ENCODE measurements at regions not wholly inside any gene's neighbourhood (a gene's known extent, or its start where the extent isn't known, plus 50 kb on each side); places are given as distances from the start of the nearest gene placed in this dataset.

DNA sequence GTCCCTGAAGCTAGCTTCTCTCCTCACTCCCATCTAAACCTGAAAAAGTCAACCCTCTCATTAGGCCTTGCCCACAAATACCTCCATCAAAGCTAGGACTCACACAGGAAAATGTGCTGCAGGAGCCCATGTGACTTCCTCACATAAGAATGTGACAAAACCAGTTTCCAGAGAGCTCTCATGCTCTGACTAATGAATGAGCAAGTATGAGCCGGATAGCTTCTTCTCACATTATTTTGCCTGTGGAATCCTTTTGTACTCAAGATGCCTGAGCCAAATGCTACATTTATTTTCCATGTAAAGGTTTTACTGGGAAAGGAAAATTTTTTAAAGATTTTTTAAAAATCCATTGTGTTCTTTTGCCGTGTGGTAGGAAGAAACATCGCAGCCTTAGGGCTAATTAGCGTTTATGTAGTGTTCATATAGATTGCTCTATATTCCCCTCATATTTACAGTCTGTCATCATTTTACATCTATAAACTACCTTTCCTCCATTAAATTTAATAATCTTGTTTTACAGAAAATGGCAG is 68.6 kb upstream of the CCN6 start:
- H3K4me1 Mint-ChIP-seq, result peaks cover 76% of the 10 kb centered on the region
- peaks cover 12% of the 10 kb centered on the region for H3K36me3 Mint-ChIP-seq
- no peaks in the 10 kb centered on the region for H3K27me3 Mint-ChIP-seq
- H3K9me3 Mint-ChIP-seq, result peaks cover 10% of the 10 kb centered on the region
- CTCF ChIA-PET, result interaction anchor here (1.7 kb wide), 1 partner anchor 11 kb away, joined by 9 read pairs; no protein-coding TSS in a partner anchor
- DNase-seq, result peak; percentile 36
- no peak overlapping the region for H3K4me3 Mint-ChIP-seq
- no peak overlapping the region for H3K27ac Mint-ChIP-seq

DNA sequence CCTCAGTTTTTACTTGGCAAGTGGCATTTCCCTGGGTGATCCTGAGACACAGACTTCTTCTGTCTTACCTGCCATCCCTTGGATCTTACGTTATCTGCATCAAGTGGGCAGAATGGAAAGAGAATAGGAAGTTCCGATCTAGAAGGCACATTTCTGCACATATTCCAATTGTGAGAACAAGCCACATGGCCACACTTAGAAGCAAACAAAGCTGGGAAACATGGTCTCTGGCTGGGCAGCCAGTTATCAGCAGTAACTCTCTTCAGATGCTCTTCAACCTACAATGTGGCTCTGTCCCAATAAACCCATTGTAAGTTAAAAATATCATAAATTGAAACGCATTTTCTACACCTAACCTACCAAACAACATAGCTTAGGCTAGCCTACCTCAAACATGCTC is 67.3 kb upstream of the CCN6 start:
- no peaks in the 10 kb centered on the region for H3K27me3 Mint-ChIP-seq
- peaks cover 90% of the 10 kb centered on the region for H3K4me1 Mint-ChIP-seq
- H3K36me3 Mint-ChIP-seq, result peaks cover 12% of the 10 kb centered on the region
- no peak for DNase-seq
- H3K4me3 Mint-ChIP-seq, result no peak overlapping the region
- CTCF ChIA-PET, result interaction anchor here (1.2 kb wide), 1 partner anchor 115 kb away, joined by 3 read pairs; no protein-coding TSS in a partner anchor
- H3K9me3 Mint-ChIP-seq, result peaks cover 10% of the 10 kb centered on the region
- H3K27ac Mint-ChIP-seq, result no peak overlapping the region

DNA sequence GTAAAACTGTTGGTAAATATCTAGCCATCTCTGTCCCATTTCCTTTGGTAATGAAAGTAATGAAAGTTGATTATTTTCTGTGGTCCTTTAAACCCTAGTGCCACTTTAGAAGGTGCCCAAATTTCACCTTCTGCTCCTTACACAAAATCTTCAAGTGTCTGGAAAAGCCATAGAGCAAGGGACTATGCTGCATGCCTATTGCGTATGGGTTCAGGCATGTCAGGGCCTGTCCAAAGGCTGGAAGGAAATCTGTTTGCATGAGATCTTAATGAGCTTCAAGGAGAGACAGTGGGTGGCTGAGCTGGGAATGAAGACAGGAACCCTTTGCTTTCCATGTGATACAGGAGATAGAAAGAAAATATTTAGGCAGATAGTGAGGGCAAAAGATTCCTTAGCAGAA is 66.6 kb upstream of the CCN6 start:
- Mint-ChIP-seq H3K36me3 (peaks cover 12% of the 10 kb centered on the region), H3K27me3 (no peaks in the 10 kb centered on the region), H3K27ac (peak overlapping the region; percentile 6), H3K9me3 (peaks cover 10% of the 10 kb centered on the region), H3K4me1 (peaks cover 92% of the 10 kb centered on the region), H3K4me3 (no peak overlapping the region)
- no peak for DNase-seq
- CTCF ChIA-PET, result interaction anchor here (0.6 to 1.2 kb wide), 3 partner anchors 45 to 234 kb away, joined by 3 read pairs; no protein-coding TSS in a partner anchor

DNA sequence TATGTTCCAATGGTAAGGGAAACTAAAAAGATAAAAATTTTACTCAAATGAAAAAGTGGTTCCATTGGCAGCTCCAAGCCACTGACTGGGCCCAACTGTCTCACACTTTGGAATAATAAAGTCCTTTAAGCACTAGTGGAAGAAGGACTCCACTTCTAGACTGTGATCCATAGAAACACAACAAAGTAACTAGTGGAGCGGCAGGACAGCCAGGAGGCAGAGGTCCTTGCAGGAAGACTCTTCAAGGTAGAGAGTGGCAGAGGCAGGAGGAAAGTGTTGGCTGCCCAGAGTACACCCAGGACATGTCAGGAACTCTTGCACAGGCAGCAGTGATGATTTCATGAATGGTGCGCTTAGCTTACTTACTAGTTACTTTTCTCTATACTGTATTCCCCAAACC is 65.0 kb upstream of the CCN6 start:
- Mint-ChIP-seq H3K9me3 (peaks cover 10% of the 10 kb centered on the region), H3K27me3 (no peaks in the 10 kb centered on the region), H3K27ac (peak overlapping the region; percentile 87), H3K4me3 (no peak overlapping the region), H3K36me3 (peaks cover 12% of the 10 kb centered on the region), H3K4me1 (peaks cover 92% of the 10 kb centered on the region)
- CTCF ChIA-PET, result no interaction called here
- DNase-seq, result no peak

DNA sequence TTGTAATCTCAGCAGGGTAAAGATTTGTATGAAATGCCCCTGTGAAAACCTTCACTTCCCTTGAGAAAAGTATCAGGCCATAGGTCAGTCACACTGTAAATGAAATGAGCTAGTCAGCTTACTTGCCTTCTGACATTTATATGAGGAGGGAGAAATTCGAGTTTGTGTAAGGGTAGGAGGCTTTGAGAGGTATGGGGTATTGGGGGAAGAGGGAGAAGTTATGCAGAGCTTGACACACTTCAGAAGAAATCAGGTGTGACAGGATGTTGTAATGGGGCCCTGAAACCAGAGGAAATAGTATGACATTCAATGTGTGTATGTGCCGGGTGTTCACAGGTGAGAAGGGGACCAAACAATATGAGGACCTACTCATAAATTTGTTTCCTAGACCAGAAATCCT is 64.2 kb upstream of the CCN6 start:
- CTCF ChIA-PET, result interaction anchor here (1.0 to 1.3 kb wide), 2 partner anchors 212 to 279 kb away, joined by 3 to 6 read pairs; no protein-coding TSS in a partner anchor
- peaks cover 10% of the 10 kb centered on the region for H3K9me3 Mint-ChIP-seq
- H3K36me3 Mint-ChIP-seq, result peaks cover 12% of the 10 kb centered on the region
- DNase-seq, result peak; percentile 31
- no peaks in the 10 kb centered on the region for H3K27me3 Mint-ChIP-seq
- H3K4me1 Mint-ChIP-seq, result peaks cover 91% of the 10 kb centered on the region
- H3K4me3 Mint-ChIP-seq, result no peak overlapping the region
- H3K27ac Mint-ChIP-seq, result peak overlapping the region; percentile 87

DNA sequence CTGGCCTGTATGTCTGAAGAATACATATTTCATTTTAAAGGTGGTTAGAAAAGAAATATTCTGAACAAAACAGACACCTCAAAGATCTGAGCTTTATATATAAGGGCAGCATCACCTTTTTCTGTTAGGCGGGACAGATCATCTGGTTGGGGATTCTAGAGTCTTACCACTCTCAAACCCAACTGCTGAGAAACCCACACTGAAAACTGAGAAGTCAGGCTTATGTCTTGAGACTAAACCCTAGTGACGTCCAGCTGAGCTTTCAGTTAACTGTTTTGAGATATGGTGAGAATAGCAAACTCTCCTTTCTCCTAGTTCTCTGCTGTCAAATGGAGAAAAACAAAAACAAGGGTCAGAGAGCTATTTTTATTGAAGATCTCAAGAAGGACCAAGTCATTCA is 63.7 kb upstream of the CCN6 start:
- no peaks in the 10 kb centered on the region for H3K27me3 Mint-ChIP-seq
- no peak overlapping the region for H3K4me3 Mint-ChIP-seq
- CTCF ChIA-PET, result interaction anchor here (1.0 to 1.3 kb wide), 2 partner anchors 213 to 279 kb away, joined by 3 to 6 read pairs; no protein-coding TSS in a partner anchor
- peaks cover 10% of the 10 kb centered on the region for H3K9me3 Mint-ChIP-seq
- H3K4me1 Mint-ChIP-seq, result peaks cover 89% of the 10 kb centered on the region
- no peak for DNase-seq
- peak overlapping the region; percentile 87 for H3K27ac Mint-ChIP-seq
- peaks cover 12% of the 10 kb centered on the region for H3K36me3 Mint-ChIP-seq

DNA sequence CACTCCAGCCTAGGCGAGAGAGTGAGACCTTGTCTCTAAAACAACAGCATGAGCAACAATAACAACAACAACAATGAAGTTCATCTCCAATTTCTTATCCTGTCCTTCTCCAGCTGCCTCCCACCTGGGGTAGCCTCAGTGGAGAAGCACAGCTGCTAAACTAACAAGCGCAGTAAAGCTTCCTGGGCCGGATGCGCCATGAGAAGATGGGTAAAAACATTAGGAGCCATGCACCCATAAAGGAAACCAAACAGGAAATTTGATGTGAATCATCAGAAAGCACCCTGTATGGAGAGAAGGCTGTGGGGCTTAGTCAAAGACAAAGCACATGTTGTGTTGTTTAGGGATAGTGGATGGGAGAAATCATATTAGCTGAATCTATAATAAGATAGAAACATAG is 61.1 kb upstream of the CCN6 start:
- DNase-seq, result peak; percentile 58
- peaks cover 7% of the 10 kb centered on the region for H3K36me3 Mint-ChIP-seq
- H3K9me3 Mint-ChIP-seq, result peaks cover 5% of the 10 kb centered on the region
- CTCF ChIA-PET, result interaction anchor here (0.8 to 3.2 kb wide), 12 partner anchors 46 to 734 kb away, joined by 3 to 15 read pairs (median 4); partner anchors contain the start of gene FYN
- peak overlapping the region; percentile 40 for H3K27ac Mint-ChIP-seq
- H3K27me3 Mint-ChIP-seq, result no peaks in the 10 kb centered on the region
- H3K4me1 Mint-ChIP-seq, result peaks cover 88% of the 10 kb centered on the region
- no peak overlapping the region for H3K4me3 Mint-ChIP-seq

DNA sequence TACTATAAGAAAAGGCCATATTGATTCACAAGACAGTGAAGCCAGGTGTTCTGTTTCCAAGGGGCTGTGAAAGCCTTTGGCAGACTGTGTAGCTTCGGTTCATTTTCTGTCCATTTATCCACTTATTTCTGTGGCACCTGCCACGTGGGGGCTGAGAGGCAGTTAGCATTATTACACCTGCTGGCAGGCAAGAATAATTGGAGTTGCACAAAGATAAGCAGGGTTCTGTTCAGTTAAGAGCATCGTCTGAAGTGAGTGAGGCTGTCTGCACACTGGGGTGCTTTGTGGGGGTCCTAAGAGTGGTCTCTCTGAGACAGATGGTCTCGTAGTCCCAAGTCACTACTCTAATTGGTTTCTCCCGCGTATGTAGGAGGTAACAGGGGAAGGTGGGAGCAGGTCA is 60.6 kb upstream of the CCN6 start:
- Mint-ChIP-seq H3K36me3 (peaks cover 6% of the 10 kb centered on the region), H3K4me3 (no peak overlapping the region), H3K4me1 (peaks cover 83% of the 10 kb centered on the region)

DNA sequence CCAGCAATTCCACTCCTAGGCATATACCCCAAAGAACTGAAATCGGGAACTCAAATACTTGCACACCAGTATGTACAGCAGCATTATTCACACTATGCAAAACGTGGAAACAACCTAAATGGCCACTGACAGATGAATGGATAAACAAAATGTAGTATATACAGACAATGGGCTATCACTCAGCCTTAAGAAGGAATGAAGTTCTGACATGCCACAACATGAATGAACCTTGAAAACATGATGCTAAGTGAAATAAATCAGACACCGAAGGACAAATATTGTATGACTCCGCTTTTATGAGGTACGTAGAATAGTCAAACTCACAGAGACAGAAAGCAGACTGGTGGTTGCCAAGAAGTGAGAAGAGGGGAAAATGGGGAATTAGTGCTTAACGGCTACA is 59.1 kb upstream of the CCN6 start:
- CTCF ChIA-PET, result interaction anchor here (5.7 kb wide), 1 partner anchor 285 kb away, joined by 59 read pairs; no protein-coding TSS in a partner anchor

More for the DNA sequence above, 60.6 kb upstream of the CCN6 start:
- Mint-ChIP-seq H3K27me3 (no peaks in the 10 kb centered on the region), H3K9me3 (peaks cover 4% of the 10 kb centered on the region), H3K27ac (peak overlapping the region; percentile 40)
- CTCF ChIA-PET, result interaction anchor here (0.8 to 3.2 kb wide), 11 partner anchors 45 to 734 kb away, joined by 3 to 15 read pairs (median 4); a partner anchor contains a TSS
- no peak for DNase-seq

DNA sequence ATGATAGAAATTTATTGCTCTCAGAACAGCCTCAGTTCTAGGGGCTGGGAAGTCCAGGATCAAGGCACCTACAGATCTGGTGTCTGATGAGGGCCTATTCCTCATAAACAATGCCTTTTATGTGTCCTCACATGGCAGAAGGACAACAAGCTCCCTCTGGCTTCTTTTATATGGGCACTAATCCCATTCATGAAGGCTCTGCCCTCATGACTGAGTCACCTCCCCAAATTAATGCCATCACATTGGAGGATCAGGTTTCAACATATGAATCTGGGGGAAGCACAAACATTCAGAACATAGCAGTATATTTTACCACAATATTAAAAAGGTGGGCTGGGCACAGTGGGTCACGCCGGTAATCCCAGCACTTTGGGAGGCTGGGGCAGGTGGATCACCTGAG is 58.5 kb upstream of the CCN6 start:
- no peak overlapping the region for H3K27ac Mint-ChIP-seq
- DNase-seq, result no peak

More for the DNA sequence above, 59.1 kb upstream of the CCN6 start:
- Mint-ChIP-seq H3K9me3 (no peaks in the 10 kb centered on the region), H3K27ac (no peak overlapping the region), H3K4me1 (peaks cover 69% of the 10 kb centered on the region), H3K36me3 (no peaks in the 10 kb centered on the region), H3K27me3 (no peaks in the 10 kb centered on the region), H3K4me3 (no peak overlapping the region)
- DNase-seq, result no peak

DNA sequence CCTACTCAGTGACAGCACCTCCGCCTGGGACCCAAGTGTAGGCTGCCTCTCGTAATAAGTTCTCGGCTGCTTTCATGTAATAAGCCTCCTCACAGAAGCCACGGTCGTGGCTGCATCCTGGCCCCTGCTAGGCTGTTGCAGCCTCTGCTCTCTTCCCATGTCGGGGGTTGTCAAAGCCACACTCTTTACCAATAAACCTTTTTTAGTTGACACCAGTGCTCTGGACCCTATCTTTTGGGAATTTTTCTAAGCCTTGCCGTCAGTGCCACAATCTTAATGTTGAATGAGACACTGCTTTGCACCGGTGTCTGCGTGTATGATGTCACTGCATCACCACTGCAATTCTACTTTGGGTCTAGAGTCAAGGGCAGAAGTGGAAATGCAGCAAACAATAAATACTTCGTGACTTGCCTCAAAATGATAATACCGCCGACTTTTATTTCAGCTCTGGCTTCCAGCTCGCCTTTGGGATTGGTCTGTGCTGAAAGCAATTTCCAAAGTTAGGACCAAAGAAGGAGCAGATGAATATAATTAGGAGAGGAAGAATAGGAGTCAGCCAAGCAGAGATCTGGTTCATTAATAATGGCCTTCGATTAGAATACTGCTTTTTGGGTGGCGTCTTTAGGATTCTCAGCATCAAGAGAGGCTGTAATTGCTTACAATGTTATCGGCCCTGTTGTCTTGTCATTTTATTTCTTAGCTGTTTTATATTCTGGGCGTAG is 57.6 kb upstream of the CCN6 start:
- Mint-ChIP-seq H3K36me3 (no peaks in the 10 kb centered on the region), H3K4me3 (no peak overlapping the region), H3K27ac (peak overlapping the region; percentile 58), H3K4me1 (peaks cover 53% of the 10 kb centered on the region), H3K9me3 (no peaks in the 10 kb centered on the region), H3K27me3 (no peaks in the 10 kb centered on the region)
- DNase-seq, result peak; percentile 38
- CTCF ChIA-PET, result interaction anchor here (0.7 to 5.7 kb wide), 17 partner anchors 13 to 304 kb away, joined by 3 to 59 read pairs (median 4); partner anchors contain the start of gene FYN

More for the DNA sequence above, 58.5 kb upstream of the CCN6 start:
- H3K4me1 Mint-ChIP-seq, result peaks cover 62% of the 10 kb centered on the region
- H3K9me3 Mint-ChIP-seq, result no peaks in the 10 kb centered on the region
- no peak overlapping the region for H3K4me3 Mint-ChIP-seq
- H3K27me3 Mint-ChIP-seq, result no peaks in the 10 kb centered on the region
- CTCF ChIA-PET, result interaction anchor here (2.0 to 5.7 kb wide), 2 partner anchors 122 to 286 kb away, joined by 12 to 59 read pairs; partner anchors contain the start of gene FYN
- H3K36me3 Mint-ChIP-seq, result no peaks in the 10 kb centered on the region

DNA sequence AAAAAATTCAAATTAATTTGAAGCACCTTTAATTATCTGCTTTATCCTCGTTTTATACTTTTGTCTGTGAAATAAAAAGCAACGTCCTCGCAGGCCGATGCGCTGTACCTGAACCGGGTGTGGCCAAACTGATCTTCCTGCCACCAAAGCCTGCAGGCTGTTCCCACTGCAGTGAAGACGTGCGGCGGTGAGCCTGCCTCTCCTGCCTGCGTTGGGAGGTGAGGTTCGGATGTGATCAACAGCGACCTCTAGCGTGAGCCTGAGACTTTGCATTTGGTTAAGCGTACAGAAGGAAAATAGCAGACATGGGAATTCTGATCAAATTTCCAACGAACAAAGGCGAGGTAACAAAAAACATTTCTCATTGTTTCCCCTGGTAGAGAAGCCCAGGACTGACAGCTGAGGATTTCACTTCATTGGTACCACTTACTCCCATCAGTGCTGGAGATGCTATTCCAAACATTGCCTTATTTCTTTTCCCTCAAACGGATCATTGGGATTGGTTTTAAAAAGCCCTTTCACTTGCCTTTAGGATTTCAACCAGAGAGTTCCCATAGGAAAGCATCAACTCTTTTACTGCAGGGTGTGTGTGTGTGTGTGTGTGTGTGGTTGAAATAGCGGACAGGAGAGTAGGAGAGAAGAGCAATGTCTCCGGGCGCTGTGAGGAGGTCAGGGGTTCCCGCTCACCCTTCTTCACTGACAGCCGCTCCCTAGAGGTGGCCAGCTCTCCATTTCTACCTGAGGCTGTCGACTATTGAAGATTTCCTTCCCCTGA is 56.6 kb upstream of the CCN6 start:
- CTCF ChIA-PET, result interaction anchor here (0.6 to 5.7 kb wide), 21 partner anchors 12 to 305 kb away, joined by 3 to 59 read pairs (median 4); partner anchors contain the start of gene FYN
- DNase-seq, result peak; percentile 87
- Mint-ChIP-seq H3K4me3 (peak overlapping the region; percentile 29), H3K27me3 (no peaks in the 10 kb centered on the region), H3K9me3 (no peaks in the 10 kb centered on the region), H3K27ac (peak overlapping the region; percentile 58), H3K4me1 (peaks cover 45% of the 10 kb centered on the region), H3K36me3 (no peaks in the 10 kb centered on the region)

DNA sequence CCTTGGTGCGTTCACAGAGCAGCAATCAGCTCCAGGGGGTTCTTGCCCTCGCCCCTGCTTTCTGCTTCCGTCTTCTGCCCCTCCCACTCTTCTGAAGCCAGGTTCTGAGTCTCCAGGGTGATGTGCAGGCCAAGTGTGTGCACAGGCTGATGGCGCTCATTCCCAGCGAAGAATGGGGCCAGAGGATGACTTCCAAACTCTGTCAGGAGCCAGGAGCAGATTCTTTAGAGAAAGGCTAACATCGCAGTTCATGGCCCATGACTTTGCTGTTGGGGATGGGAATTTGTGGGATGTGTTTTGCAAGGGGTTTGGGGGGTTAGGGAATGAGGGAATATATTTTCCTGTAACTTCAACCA is 56.1 kb upstream of the CCN6 start:
- Mint-ChIP-seq H3K4me3 (no peak overlapping the region), H3K27me3 (no peaks in the 10 kb centered on the region), H3K4me1 (peaks cover 40% of the 10 kb centered on the region), H3K27ac (no peak overlapping the region), H3K36me3 (no peaks in the 10 kb centered on the region), H3K9me3 (no peaks in the 10 kb centered on the region)
- no peak for DNase-seq
- CTCF ChIA-PET, result interaction anchor here (0.6 to 5.7 kb wide), 14 partner anchors 11 to 305 kb away, joined by 3 to 59 read pairs (median 4); no protein-coding TSS in a partner anchor

DNA sequence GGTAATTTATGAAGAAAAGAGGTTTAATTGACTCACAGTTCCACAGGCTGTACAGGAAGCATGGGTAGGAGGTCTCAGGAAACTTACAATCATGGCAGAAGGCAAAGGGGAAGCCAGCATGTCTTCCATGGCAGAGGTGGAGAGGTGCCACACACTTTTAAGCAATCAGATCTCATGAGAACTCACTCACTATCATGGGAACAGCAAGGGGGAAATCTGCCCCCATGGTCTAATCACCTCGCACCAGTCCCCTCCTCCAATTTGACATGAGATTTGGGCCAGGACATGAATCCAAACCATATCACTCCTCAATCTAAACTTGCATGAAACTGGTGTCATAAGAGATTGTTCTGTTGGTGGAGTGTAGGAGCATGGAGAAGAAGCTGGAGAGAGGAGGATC is 51.6 kb upstream of the CCN6 start:
- no peak overlapping the region for H3K4me3 Mint-ChIP-seq
- no peak overlapping the region for H3K27ac Mint-ChIP-seq
- no peaks in the 10 kb centered on the region for H3K9me3 Mint-ChIP-seq
- no peaks in the 10 kb centered on the region for H3K36me3 Mint-ChIP-seq
- no peak for DNase-seq
- peaks cover 10% of the 10 kb centered on the region for H3K4me1 Mint-ChIP-seq
- peaks cover 5% of the 10 kb centered on the region for H3K27me3 Mint-ChIP-seq
- CTCF ChIA-PET, result interaction anchor here (0.8 kb wide), 1 partner anchor 41 kb away, joined by 3 read pairs; no protein-coding TSS in a partner anchor

Measured in activated naive CD4-positive, alpha-beta T cell treated with anti-CD3 and anti-CD28 coated beads, Interleukin-2, amount 10 ng/mL, durations not matched to agents 7 days and 5 days (primary cell).